Heart left ventricle (tissue), 16 donors: ENCODE measurements at regions not wholly inside any gene's neighbourhood (a gene's known extent, or its start where the extent isn't known, plus 50 kb on each side); places are given as distances from the start of the nearest gene placed in this dataset.
A peak's percentile ranks its signal among the peaks of the same experiment; 100 is the strongest.
"Not testable (repeated sequence)": the region's sequence is repeated elsewhere in the genome, so short reads cannot be mapped to it uniquely, and the experiment has no call there.

Source experiments
- ATAC-seq, 4 donors: fragments of 200-7000 bp; cut with Tn5 transposase; one replicate each; pipeline ENCODE4 v1.9.1; 2020 to 2022; ENCODE audit warnings: moderate library complexity in 4 of 4, mild to moderate bottlenecking in 3 of 4, moderate number of reproducible peaks in 1 of 4
- DNase-seq, 5 donors: peaks; one replicate each; pipeline ENCODE4 v3.0.0-alpha.2; 2020
- H3K27ac ChIP-seq, 12 donors: fragments of 200-600 bp; sonication (generic) in 4 of 12; one replicate each; pipeline versions ENCODE4 v1.5.0 to v1.8.0; 2016 to 2022; ENCODE audit warnings: mild to moderate bottlenecking in 2 of 12
- H3K27me3 ChIP-seq, 9 donors: fragments of 200-600 bp; sonication (generic) in 2 of 9; one replicate each; pipeline versions ENCODE4 v1.5.1 to v1.8.0; 2016 to 2022; ENCODE audit warnings: mild to moderate bottlenecking in 3 of 9
- H3K36me3 ChIP-seq, 9 donors: fragments of 200-600 bp; sonication (generic) in 2 of 9; one replicate each; pipeline versions ENCODE4 v1.5.0 to v1.8.0; 2018 to 2022; ENCODE audit warnings: mild to moderate bottlenecking in 2 of 9
- H3K4me1 ChIP-seq, 12 donors: fragments of 200-600 bp; sonication (generic) in 4 of 12; one replicate each; pipeline versions ENCODE4 v1.5.0 to v1.8.0; 2016 to 2022; ENCODE audit warnings: mild to moderate bottlenecking in 3 of 12
- H3K4me3 ChIP-seq, 12 donors: fragments of 200-600 bp; sonication (generic) in 4 of 12; one replicate each; pipeline versions ENCODE4 v1.5.0 to v1.8.0; 2017 to 2022; ENCODE audit warnings: mild to moderate bottlenecking in 9 of 12, moderate library complexity in 4 of 12
- H3K9me3 ChIP-seq, 12 donors: fragments of 200-600 bp; sonication (generic) in 4 of 12; one replicate each; pipeline versions ENCODE4 v1.5.0 to v1.8.0; 2016 to 2022; ENCODE audit warnings: mild to moderate bottlenecking in 1 of 12
- CTCF ChIP-seq, 12 donors: fragments of 200-600 bp; sonication (generic) in 4 of 12; IDR thresholded peaks; one replicate each; pipeline versions ENCODE4 v1.5.0 to v1.8.0; 2018 to 2022; ENCODE audit warnings: antibody characterized with exemption in 12 of 12, mild to moderate bottlenecking in 5 of 12
- POLR2A ChIP-seq, 2 donors: fragments of 450-650 bp; IDR thresholded peaks; one replicate each; pipeline ENCODE4 v1.6.1; 2017; ENCODE audit warnings: antibody characterized with exemption in 2 of 2, mild to moderate bottlenecking in 2 of 2, moderate library complexity in 2 of 2
- WGBS, 4 donors: extraction: QIAGEN DNeasy Blood & Tissue Kit in 2 of 4; methylation state at CpG; one replicate each; pipeline versions ENCODE4 v1.1.5 to v1.1.7; 2013 to 2018; 5-methylcytosine and 5-hydroxymethylcytosine counted together
- intact Hi-C, 10 donors: fragments of 100-400 bp; cut with DNase I; formaldehyde crosslinking; loops; one replicate each; pipeline versions ENCODE4 v1.11.1 to v1.14.2; 2022
- donor health status: ischemic (EF 13 %, LVEDD 7.1; RV severe dilation, severe dysfunction).
- donor health status: healthy with polysubstance abuse.
- donor health status: DM: no; HTN: yes; CAD: no.
- donor health status: DM: no; HTN: no; CAD: no.
- donor health status: ischemic (EF 25% LVEDD 6.9; RV normal size, moderate dysfunction).
- donor health status: ischemic (EF 25% LVEDD 5.7; RV mildly dilated, moderate dysfunction).
- donor health status: healthy.
- donor health status: DM: yes; HTN: yes; CAD: no.
- donor health status: ischemic (EF 35%, LVEDD 5.7; RV mildly dilated, moderate dysfunction).
- donor health status: nonischemic (EF 11% LVEDD 7.7; RV severe dilation, severe dysfunction).
- donor health status: DM: yes; HTN: yes; CAD: no.
- donor health status: PGD.
- donor health status: ischemic (EF 29% LVEDD 5.4; RV normal size, mild dysfunction).
- donor health status: nonischemic (EF 23%, LVEDD 6.1; RV moderate dilation, normal function).

- DNase-seq (no peak), ATAC-seq (no peak)
- intact Hi-C loops, result loop anchor here in 9 of 10 donors (5.0 to 10.0 kb wide), 7 partner anchors 42 to 1344 kb away; partner anchors contain the start of gene SPRY2 (in 7 of the 9)
- no peak for TF ChIP-seq CTCF (IDR thresholded peaks at IDR 0.05)
- TF ChIP-seq POLR2A (IDR thresholded peaks at IDR 0.05), result no peak
- H3K9me3 ChIP-seq, result peaks cover 0 to 42% (median 16%) of the 10 kb centered on the region in 12 donors
- H3K36me3 ChIP-seq, result peaks cover 0 to 8% (median 0%) of the 10 kb centered on the region in 9 donors
- peaks cover 0 to 4% (median 0%) of the 10 kb centered on the region in 12 donors for H3K4me1 ChIP-seq
- H3K27me3 ChIP-seq, result no peaks in the 10 kb centered on the region
- H3K27ac ChIP-seq, result no peak overlapping the region
- no peak overlapping the region for H3K4me3 ChIP-seq
- WGBS, 4 donors, result 73 to 81% (median 77%) methylated on average over 3 of the region's 3 CpGs
These were observed 678.0 kb upstream of the SPRY2 start for GRCh38 chr13:81018936-81019335.

- peak overlapping the region in 3 of 12 donors; percentile 2 to 36 (median 18) for H3K4me3 ChIP-seq
- no peaks in the 10 kb centered on the region for H3K27me3 ChIP-seq
- 16 to 21% (median 19%) methylated on average over 4 of the region's 4 CpGs for WGBS, 4 donors
- peaks cover 0 to 34% (median 15%) of the 10 kb centered on the region in 12 donors for H3K9me3 ChIP-seq
- H3K36me3 ChIP-seq, result peaks cover 0 to 8% (median 0%) of the 10 kb centered on the region in 9 donors
- DNase-seq (no peak), ATAC-seq (peak in 2 of 4 donors; percentile 61 to 69)
- TF ChIP-seq CTCF (IDR thresholded peaks at IDR 0.05) (peak; percentile 48 to 78 (median 61)), POLR2A (IDR thresholded peaks at IDR 0.05) (no peak)
- intact Hi-C loops, result loop anchor here in 9 of 10 donors (2.0 to 10.0 kb wide), 10 partner anchors 37 to 1343 kb away; partner anchors contain the start of gene SPRY2 (in 7 of the 9)
- H3K4me1 ChIP-seq, result peaks cover 0 to 4% (median 0%) of the 10 kb centered on the region in 12 donors
- H3K27ac ChIP-seq, result peak overlapping the region in 1 of 12 donors; percentile 2
These were observed 676.7 kb upstream of the SPRY2 start for GRCh38 chr13:81017513-81018152.

- H3K9me3 ChIP-seq, result peaks cover 0 to 30% (median 6%) of the 10 kb centered on the region in 12 donors
- no peak for ATAC-seq
- no peak overlapping the region for H3K27ac ChIP-seq
- 87 to 94% (median 92%) methylated on average over 4 of the region's 4 CpGs for WGBS, 4 donors
- H3K36me3 ChIP-seq, result no peaks in the 10 kb centered on the region
- H3K4me1 ChIP-seq, result peaks cover 0 to under 1% (median 0%) of the 10 kb centered on the region in 12 donors
- TF ChIP-seq POLR2A (IDR thresholded peaks at IDR 0.05) (no peak), CTCF (IDR thresholded peaks at IDR 0.05) (no peak)
- H3K27me3 ChIP-seq, result no peaks in the 10 kb centered on the region
- no peak overlapping the region for H3K4me3 ChIP-seq
- intact Hi-C loops, result loop anchor here in 2 of 10 donors (10.0 kb wide), 2 partner anchors 667 to 1337 kb away; partner anchors contain the start of gene SPRY2 (in 2 of the 2)
- no peak for DNase-seq
These were observed 671.1 kb upstream of the SPRY2 start for GRCh38 chr13:81012031-81012430.

DNA sequence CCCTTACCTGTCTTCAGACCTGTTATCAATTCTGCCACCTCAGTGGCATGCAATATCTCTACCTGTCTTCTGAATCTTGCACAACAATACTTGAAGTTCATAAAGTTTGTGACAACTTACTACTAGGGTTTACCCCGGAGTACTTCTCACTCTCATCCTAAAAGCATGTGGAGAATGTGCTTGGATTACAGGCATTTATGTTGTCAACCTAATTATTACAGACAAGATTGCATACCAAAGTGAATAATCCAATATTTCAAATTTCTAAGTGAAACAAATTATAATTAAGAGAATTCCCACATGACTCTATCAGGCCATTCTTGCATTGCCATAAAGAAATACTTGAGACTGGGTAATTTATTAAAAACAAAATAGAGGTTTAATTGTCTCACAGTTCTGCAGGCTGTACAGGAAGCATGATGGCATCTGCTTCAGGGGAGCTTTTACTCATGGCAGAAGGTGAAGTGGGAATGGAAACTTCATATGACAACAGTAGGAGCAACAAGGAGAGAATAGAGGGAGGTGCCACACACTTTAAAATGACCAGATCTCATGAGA is 661.0 kb upstream of the SPRY2 start:
- intact Hi-C loops, result no loop called here
- H3K27me3 ChIP-seq, result no peaks in the 10 kb centered on the region
- DNase-seq (no peak), ATAC-seq (no peak)
- H3K27ac ChIP-seq, result no peak overlapping the region
- H3K4me3 ChIP-seq, result no peak overlapping the region
- 42 to 69% (median 61%) methylated on average over 1 of the region's 1 CpG for WGBS, 4 donors
- H3K36me3 ChIP-seq, result no peaks in the 10 kb centered on the region
- H3K9me3 ChIP-seq, result peaks cover 0 to 27% (median 12%) of the 10 kb centered on the region in 12 donors
- no peaks in the 10 kb centered on the region for H3K4me1 ChIP-seq
- no peak for TF ChIP-seq POLR2A (IDR thresholded peaks at IDR 0.05)
- no peak for TF ChIP-seq CTCF (IDR thresholded peaks at IDR 0.05)

DNA sequence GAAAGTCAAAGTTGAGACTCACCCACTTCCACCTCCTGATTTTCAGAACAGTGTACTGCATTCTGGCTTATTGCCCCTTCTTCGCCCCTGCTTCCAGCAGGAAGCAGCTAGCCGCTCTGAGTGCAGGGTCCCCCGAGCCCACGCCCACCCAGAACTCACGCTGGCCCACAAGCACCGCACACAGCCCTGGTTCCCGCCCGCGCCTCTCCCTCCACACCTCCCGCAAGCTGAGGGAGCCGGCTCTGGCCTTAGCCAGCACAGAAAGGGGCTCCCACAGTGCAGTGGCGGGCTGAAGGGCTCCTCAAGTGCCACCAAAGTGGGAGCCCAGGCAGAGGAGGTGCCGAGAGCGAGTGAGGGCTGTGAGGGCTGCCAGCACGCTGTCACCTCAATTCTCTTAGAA is 657.7 kb upstream of the SPRY2 start:
- H3K27ac ChIP-seq, H3K27me3 ChIP-seq, DNase-seq, intact Hi-C loops, H3K36me3 ChIP-seq, ATAC-seq, H3K4me1 ChIP-seq, H3K4me3 ChIP-seq: not testable (repeated sequence)
- peaks cover 0 to 23% (median 12%) of the 10 kb centered on the region in 12 donors for H3K9me3 ChIP-seq
- WGBS, 4 donors, result 88 to 96% (median 95%) methylated on average over 15 of the region's 15 CpGs
